ENCODE measurements at regions not wholly inside any gene's neighbourhood (a gene's known extent, or its start where the extent isn't known, plus 50 kb on each side); places are given as distances from the start of the nearest gene placed in this dataset.
"Not testable (repeated sequence)": the region's sequence is repeated elsewhere in the genome, so short reads cannot be mapped to it uniquely, and the experiment has no call there.

DNA sequence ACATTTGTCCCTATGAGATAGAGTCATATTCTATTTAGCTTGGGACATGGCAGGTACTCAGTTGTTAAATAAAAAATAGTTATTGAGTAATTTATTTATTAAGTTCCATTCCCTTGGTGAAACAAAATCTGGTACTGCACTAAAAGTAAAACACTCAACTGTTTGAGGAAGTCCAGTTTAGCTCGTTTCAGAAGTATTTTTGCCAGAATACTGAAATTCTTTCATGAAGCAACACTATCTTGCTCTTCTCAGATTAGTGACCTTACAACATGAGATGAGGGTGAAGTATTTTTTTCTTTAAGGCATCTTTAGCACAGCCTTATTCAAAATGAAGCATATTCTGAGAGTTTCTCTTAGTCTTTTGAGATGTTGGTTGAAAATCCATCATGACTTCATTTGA, 106.0 kb downstream of the ZNF365 start:
- Histone ChIP-seq H3K9me3 (ENCODE audit: low read depth, low read length) (no peaks in the 10 kb centered on the region), H3K27ac (no peak overlapping the region), H3K36me3 (ENCODE audit: insufficient read depth, low read length) (no peaks in the 10 kb centered on the region), H3K4me3 (no peak overlapping the region), H3K9ac (ENCODE audit: insufficient read length) (no peak overlapping the region)
- TF ChIP-seq FOXP2 (optimal IDR thresholded peaks at IDR 0.05; ENCODE audit: control extremely low read depth, extremely low read length, insufficient read depth), result no peak
- no peak for TF ChIP-seq EZH2 (IDR thresholded peaks at IDR 0.05)
- TF ChIP-seq POLR2AphosphoS5 (IDR thresholded peaks at IDR 0.05; ENCODE audit: borderline replicate concordance, low read depth, low read length), result no peak
- no peak for DNase-seq (ENCODE audit: low read depth, low spot score)

DNA sequence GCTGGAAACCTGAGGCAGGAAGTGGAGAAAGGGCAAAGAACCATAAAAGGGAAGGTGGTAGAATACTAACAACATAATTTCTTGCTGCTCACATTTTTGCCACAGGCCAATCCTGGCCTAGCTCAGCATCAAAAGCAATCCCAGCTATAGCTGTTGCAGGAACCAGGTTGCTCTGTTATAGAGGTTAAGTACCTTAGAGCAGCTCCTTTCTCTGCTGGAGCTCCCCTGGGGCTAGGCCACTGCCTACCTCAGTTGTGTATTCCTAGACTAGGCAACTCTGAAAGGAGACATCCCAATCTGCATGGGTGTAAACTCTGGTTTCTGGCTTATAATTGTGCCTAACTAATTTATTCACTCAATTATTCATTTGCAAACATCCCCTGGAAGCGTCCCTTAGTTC, 108.4 kb downstream of the ZNF365 start:
- Histone ChIP-seq H3K36me3 (ENCODE audit: insufficient read depth, low read length) (no peaks in the 10 kb centered on the region), H3K9me3 (ENCODE audit: low read depth, low read length) (no peaks in the 10 kb centered on the region), H3K9ac (ENCODE audit: insufficient read length) (no peak overlapping the region), H3K27ac (no peak overlapping the region), H3K4me3 (no peak overlapping the region)
- TF ChIP-seq FOXP2 (optimal IDR thresholded peaks at IDR 0.05; ENCODE audit: control extremely low read depth, extremely low read length, insufficient read depth) (no peak), EZH2 (IDR thresholded peaks at IDR 0.05) (no peak), POLR2AphosphoS5 (IDR thresholded peaks at IDR 0.05; ENCODE audit: borderline replicate concordance, low read depth, low read length) (no peak)
- DNase-seq (ENCODE audit: low read depth, low spot score), result no peak

DNA sequence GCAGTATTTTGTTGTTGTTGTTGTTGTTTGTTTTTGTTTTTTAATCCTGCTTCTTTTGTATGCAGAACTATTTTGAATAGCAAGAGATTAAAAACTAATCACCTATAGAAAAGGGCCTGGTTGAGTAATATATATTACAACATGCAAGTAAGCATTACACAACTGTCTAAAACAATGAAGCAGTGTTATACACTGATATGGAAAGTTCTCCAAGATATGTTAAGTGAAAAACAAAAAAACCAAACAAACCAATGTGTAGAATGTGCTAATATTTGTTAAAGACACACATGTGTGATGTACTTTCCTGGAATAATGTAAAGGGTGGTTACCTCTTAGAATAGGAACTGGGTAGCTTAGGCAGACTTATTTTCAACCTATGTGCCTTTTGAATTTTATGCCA, 117.4 kb downstream of the ZNF365 start:
- no peak overlapping the region for H3K4me3 ChIP-seq
- DNase-seq (ENCODE audit: low read depth, low spot score), result no peak
- TF ChIP-seq POLR2AphosphoS5 (IDR thresholded peaks at IDR 0.05; ENCODE audit: borderline replicate concordance, low read depth, low read length) (no peak), FOXP2 (optimal IDR thresholded peaks at IDR 0.05; ENCODE audit: control extremely low read depth, extremely low read length, insufficient read depth) (no peak), EZH2 (IDR thresholded peaks at IDR 0.05) (no peak)
- no peak overlapping the region for H3K27ac ChIP-seq
- no peaks in the 10 kb centered on the region for H3K36me3 ChIP-seq (ENCODE audit: insufficient read depth, low read length)
- no peak overlapping the region for H3K9ac ChIP-seq (ENCODE audit: insufficient read length)
- no peaks in the 10 kb centered on the region for H3K9me3 ChIP-seq (ENCODE audit: low read depth, low read length)

DNA sequence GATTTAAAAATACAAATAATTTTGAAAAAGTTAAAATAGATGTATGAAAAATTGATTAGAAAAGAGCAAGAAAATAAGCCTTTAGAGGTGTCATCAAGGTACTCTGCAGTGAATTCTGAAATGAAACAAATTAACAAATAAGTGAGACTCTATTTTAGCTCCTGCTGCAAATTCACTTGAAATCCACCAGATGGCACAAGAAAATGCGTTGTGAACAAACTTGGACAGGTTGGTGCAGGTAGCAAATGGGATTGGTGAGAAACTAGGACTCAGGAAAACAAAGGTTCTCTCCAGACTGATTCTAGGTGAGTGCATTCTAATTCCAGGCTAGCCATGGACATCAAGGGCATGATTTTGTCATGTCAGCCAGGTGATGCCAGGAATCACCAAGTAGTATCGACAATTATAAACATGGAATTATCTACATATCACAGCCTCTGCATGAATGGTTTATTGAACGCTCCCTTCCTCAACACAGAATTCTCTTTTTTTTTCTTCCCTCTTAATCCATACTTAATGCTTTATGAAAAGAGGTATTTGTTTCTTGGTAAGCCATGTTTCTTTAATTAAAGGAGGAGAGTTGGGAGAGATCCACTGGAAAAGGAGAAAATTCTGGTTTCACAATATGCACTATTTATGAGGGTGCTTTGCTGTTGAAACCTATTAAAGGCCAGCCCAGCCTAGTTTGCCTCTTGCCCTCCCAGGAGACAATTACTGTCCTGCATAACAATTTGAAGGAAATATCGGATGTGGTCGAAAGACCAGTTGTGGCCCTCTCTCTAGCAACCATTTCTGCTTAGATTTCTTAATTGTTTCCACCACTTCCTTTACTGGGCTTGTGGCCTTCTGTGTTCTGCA, 118.1 kb downstream of the ZNF365 start:
- TF ChIP-seq FOXP2 (optimal IDR thresholded peaks at IDR 0.05; ENCODE audit: control extremely low read depth, extremely low read length, insufficient read depth) (no peak), POLR2AphosphoS5 (IDR thresholded peaks at IDR 0.05; ENCODE audit: borderline replicate concordance, low read depth, low read length) (no peak), EZH2 (IDR thresholded peaks at IDR 0.05) (no peak)
- DNase-seq (ENCODE audit: low read depth, low spot score), result no peak
- no peaks in the 10 kb centered on the region for H3K9me3 ChIP-seq (ENCODE audit: low read depth, low read length)

DNA sequence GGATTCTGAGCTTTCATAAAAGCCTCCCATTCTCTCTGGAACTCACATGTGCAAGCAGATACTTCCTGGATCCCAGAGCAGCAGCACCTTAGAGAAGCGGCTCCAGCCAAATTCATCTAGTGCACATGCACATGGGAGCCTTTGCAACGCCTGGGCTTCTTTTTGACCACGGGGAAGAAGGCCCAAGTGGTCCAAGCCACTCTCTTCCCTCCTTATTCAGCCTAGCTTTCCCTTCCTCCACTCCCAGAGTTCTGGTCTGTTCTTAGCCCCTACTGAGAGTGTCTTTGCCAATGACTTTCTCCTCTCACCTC, 118.7 kb downstream of the ZNF365 start:
- TF ChIP-seq EZH2 (IDR thresholded peaks at IDR 0.05) (no peak), POLR2AphosphoS5 (IDR thresholded peaks at IDR 0.05; ENCODE audit: borderline replicate concordance, low read depth, low read length) (no peak), FOXP2 (optimal IDR thresholded peaks at IDR 0.05; ENCODE audit: control extremely low read depth, extremely low read length, insufficient read depth) (no peak)
- no peak for DNase-seq (ENCODE audit: low read depth, low spot score)
- Histone ChIP-seq H3K9ac (ENCODE audit: insufficient read length) (no peak overlapping the region), H3K4me3 (no peak overlapping the region), H3K36me3 (ENCODE audit: insufficient read depth, low read length) (no peaks in the 10 kb centered on the region), H3K27ac (no peak overlapping the region), H3K9me3 (ENCODE audit: low read depth, low read length) (no peaks in the 10 kb centered on the region)

More for the DNA sequence above, 118.1 kb downstream of the ZNF365 start:
- Histone ChIP-seq H3K36me3 (ENCODE audit: insufficient read depth, low read length) (no peaks in the 10 kb centered on the region), H3K4me3 (no peak overlapping the region), H3K9ac (ENCODE audit: insufficient read length) (no peak overlapping the region), H3K27ac (no peak overlapping the region)

DNA sequence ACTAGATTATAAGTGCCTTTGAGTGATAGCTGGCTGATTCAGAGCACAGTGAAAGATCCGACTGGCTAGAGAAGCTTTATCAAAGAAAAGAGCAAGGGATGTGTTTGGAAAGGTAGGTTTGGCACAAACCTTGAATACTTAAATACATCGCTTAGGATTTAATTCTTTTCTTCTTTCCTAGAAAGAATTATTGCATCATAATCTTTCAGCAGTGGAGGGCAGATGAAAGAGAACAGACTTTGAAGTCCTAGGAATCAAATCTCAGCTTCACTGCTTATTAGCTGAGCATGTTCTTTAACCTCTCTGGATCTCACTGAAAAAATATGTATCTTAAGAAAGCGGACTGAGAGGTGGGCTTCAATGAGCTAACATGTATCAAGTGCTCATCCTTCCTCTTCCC, 122.8 kb downstream of the ZNF365 start:
- DNase-seq (ENCODE audit: low read depth, low spot score), result no peak
- Histone ChIP-seq H3K9ac (ENCODE audit: insufficient read length) (no peak overlapping the region), H3K27ac (no peak overlapping the region), H3K36me3 (ENCODE audit: insufficient read depth, low read length) (no peaks in the 10 kb centered on the region), H3K4me3 (no peak overlapping the region), H3K9me3 (ENCODE audit: low read depth, low read length) (no peaks in the 10 kb centered on the region)
- TF ChIP-seq FOXP2 (optimal IDR thresholded peaks at IDR 0.05; ENCODE audit: control extremely low read depth, extremely low read length, insufficient read depth) (no peak), EZH2 (IDR thresholded peaks at IDR 0.05) (no peak), POLR2AphosphoS5 (IDR thresholded peaks at IDR 0.05; ENCODE audit: borderline replicate concordance, low read depth, low read length) (no peak)

DNA sequence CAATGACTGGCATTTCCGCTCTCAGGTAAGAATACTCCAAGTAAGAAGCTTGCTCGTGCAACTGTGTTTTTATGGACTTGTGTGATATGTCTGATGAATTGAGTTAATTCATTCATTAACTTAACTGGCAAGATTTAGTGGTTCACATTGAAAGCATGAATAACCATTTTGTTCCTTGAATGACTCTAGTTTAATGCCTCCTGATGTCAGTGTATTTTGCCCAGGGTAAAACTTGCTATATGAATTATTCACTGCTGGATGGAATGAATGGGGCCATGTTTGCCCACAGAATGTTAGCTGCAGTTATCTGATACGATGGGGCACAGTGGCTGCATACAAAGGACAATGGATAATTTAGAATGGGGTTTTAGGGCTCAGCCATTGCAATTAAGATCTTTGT, 124.1 kb downstream of the ZNF365 start:
- DNase-seq (ENCODE audit: low read depth, low spot score), result no peak
- TF ChIP-seq POLR2AphosphoS5 (IDR thresholded peaks at IDR 0.05; ENCODE audit: borderline replicate concordance, low read depth, low read length) (no peak), FOXP2 (optimal IDR thresholded peaks at IDR 0.05; ENCODE audit: control extremely low read depth, extremely low read length, insufficient read depth) (no peak), EZH2 (IDR thresholded peaks at IDR 0.05) (no peak)
- Histone ChIP-seq H3K27ac (no peak overlapping the region), H3K9me3 (ENCODE audit: low read depth, low read length) (no peaks in the 10 kb centered on the region), H3K36me3 (ENCODE audit: insufficient read depth, low read length) (no peaks in the 10 kb centered on the region), H3K4me3 (no peak overlapping the region), H3K9ac (ENCODE audit: insufficient read length) (no peak overlapping the region)

DNA sequence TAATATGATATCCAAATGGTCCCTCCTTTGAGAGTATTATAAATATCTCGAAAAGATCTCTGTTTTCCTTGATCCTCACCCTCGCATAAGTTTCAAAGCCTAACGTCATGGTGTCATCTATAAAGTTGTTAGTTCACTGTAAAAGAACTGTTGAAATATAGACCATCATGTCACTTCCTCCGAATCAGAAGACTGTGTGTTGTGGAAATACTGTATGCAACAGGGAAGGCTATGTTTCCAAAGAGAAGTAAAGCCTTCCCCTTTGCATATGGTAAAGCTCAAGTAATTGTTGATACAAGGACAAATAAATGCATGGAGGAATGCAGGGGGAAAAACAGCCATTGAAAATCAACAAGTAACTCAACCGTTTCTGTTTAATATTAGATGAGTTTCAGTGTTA, 125.9 kb downstream of the ZNF365 start:
- not testable (repeated sequence) for H3K36me3 ChIP-seq (ENCODE audit: insufficient read depth, low read length); H3K4me3 ChIP-seq; DNase-seq (ENCODE audit: low read depth, low spot score); H3K27ac ChIP-seq; H3K9me3 ChIP-seq (ENCODE audit: low read depth, low read length); H3K9ac ChIP-seq (ENCODE audit: insufficient read length)

DNA sequence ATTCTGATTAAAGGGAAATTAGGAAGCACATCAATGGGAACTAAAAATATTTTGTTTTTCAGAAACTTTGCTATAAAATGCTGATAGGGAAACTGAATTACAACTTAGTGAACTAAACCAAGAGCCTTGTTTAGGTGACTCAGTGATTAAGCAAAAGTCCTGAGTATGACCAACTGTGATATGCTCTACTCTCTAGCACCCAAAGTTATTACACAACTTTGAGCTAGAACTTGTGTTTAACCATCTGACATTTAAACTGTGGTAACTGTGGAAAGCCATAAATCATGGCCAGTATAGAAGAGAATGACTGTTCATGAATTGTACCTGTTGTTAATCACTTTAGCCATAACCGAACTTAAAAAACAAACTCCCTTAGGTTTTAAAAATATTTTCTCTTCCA, 127.4 kb downstream of the ZNF365 start:
- no peak for DNase-seq (ENCODE audit: low read depth, low spot score)
- no peak overlapping the region for H3K27ac ChIP-seq
- H3K4me3 ChIP-seq, result no peak overlapping the region
- no peaks in the 10 kb centered on the region for H3K9me3 ChIP-seq (ENCODE audit: low read depth, low read length)
- H3K9ac ChIP-seq (ENCODE audit: insufficient read length), result no peak overlapping the region
- no peaks in the 10 kb centered on the region for H3K36me3 ChIP-seq (ENCODE audit: insufficient read depth, low read length)
- TF ChIP-seq POLR2AphosphoS5 (IDR thresholded peaks at IDR 0.05; ENCODE audit: borderline replicate concordance, low read depth, low read length) (no peak), FOXP2 (optimal IDR thresholded peaks at IDR 0.05; ENCODE audit: control extremely low read depth, extremely low read length, insufficient read depth) (no peak), EZH2 (IDR thresholded peaks at IDR 0.05) (no peak)
